ENCODE measurements at regions not wholly inside any gene's neighbourhood (a gene's known extent, or its start where the extent isn't known, plus 50 kb on each side); places are given as distances from the start of the nearest gene placed in this dataset.

GRCh38 chr14:76324133-76324532 lies 51.8 kb upstream of the ESRRB start:
- intact Hi-C loops (cut with DNase I; ENCODE audit: low total_unique reads): no loop called here
- WGBS, 2 donors: 78 to 87% methylated on average over 5 of the region's 5 CpGs
- DNase-seq (ENCODE audit: low spot score in 2 of 2): peak in 1 of 2 donors; percentile 64
- no peak overlapping the region for H3K4me3 ChIP-seq (ENCODE audit: low read depth, poor library complexity, severe bottlenecking)
- TF ChIP-seq CTCF (IDR thresholded peaks at IDR 0.05) (no peak), POLR2A (IDR thresholded peaks at IDR 0.05) (no peak)

Data from lower leg skin (tissue), 4 donors.